ENCODE measurements at regions not wholly inside any gene's neighbourhood (a gene's known extent, or its start where the extent isn't known, plus 50 kb on each side); places are given as distances from the start of the nearest gene placed in this dataset.

DNA sequence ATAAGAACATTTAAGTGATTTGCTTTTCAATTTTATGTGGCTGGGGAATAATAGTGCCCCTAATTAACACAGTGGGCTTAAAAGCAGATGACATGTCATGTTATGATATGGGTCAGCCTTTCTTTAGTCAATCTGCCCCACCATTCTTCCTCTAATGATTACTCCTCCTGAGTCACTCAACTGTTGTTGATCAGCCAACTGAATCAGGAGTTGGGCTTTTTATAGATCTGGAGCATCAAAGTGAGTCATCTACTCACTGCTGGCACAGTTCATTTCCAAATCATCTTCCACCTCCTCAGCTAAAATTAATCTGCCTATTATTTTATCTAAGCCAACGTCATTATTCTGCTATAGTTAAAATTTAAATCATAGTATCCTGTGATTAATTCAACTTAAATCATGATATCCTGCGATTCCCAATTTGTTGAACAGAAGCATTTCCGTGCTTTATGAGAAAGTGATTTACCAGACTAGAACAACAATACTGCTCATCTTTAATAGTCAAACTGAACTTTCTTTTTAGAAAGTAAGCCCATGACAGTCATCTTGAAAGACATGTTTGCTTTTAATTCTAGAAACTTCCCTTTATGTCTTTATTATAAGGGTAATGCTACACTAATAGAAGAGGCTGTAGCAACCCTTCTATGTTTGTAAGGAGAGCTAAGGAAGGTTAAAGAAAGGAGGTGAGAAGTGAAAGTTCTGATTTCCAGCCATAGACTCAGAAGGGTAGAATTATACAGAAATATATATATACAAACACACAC is 551.4 kb downstream of the TBC1D4 start:
- H3K36me3 Mint-ChIP-seq, result no peaks in the 10 kb centered on the region
- H3K27me3 Mint-ChIP-seq, result peaks cover 8% of the 10 kb centered on the region
- H3K4me3 Mint-ChIP-seq, result no peak overlapping the region
- no peaks in the 10 kb centered on the region for H3K4me1 Mint-ChIP-seq
- H3K27ac Mint-ChIP-seq, result no peak overlapping the region
- peaks cover 6% of the 10 kb centered on the region for H3K9me3 Mint-ChIP-seq
- DNase-seq, result no peak

- H3K4me3 Mint-ChIP-seq, result no peak overlapping the region
- H3K36me3 Mint-ChIP-seq, result no peaks in the 10 kb centered on the region
- peaks cover 8% of the 10 kb centered on the region for H3K27me3 Mint-ChIP-seq
Observed at GRCh38 chr13:74929436-74929835, 552.5 kb downstream of the TBC1D4 start.

GRCh38 chr13:74927823-74928222 is 554.1 kb downstream of the TBC1D4 start:
- H3K27ac Mint-ChIP-seq, result no peak overlapping the region
- no peaks in the 10 kb centered on the region for H3K4me1 Mint-ChIP-seq
- no peak overlapping the region for H3K4me3 Mint-ChIP-seq
- DNase-seq, result no peak
- peaks cover 8% of the 10 kb centered on the region for H3K27me3 Mint-ChIP-seq
- peaks cover 14% of the 10 kb centered on the region for H3K9me3 Mint-ChIP-seq
- H3K36me3 Mint-ChIP-seq, result no peaks in the 10 kb centered on the region

More at GRCh38 chr13:74929436-74929835, 552.5 kb downstream of the TBC1D4 start:
- DNase-seq, result no peak
- Mint-ChIP-seq H3K27ac (no peak overlapping the region), H3K4me1 (no peaks in the 10 kb centered on the region), H3K9me3 (peaks cover 9% of the 10 kb centered on the region)

GRCh38 chr13:74922963-74923362 is 559.0 kb downstream of the TBC1D4 start:
- Mint-ChIP-seq H3K27ac (no peak overlapping the region), H3K4me3 (no peak overlapping the region)
- no peak for DNase-seq

DNA sequence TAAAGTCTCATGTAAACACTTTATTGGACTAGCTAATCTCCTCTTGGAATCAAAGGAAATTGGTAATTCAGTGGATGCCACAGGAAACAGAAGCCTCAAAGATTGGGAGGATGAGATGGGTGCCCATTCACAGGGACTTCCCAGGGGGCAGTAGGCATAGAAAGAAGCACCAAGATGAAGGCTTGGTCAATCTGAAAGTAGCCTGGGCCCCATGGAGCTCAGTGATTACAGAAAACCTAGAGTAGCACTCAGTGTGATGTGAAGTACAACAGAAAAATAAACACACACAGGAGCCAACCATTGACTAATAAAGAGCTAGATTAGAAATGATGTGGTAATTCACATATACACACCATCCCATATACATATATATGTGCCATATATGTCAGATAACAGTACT is 560.6 kb downstream of the TBC1D4 start:
- Mint-ChIP-seq H3K27ac (no peak overlapping the region), H3K9me3 (peaks cover 14% of the 10 kb centered on the region), H3K27me3 (no peaks in the 10 kb centered on the region), H3K4me3 (no peak overlapping the region), H3K4me1 (no peaks in the 10 kb centered on the region), H3K36me3 (no peaks in the 10 kb centered on the region)
- no peak for DNase-seq

More at GRCh38 chr13:74922963-74923362, 559.0 kb downstream of the TBC1D4 start:
- Mint-ChIP-seq H3K4me1 (no peaks in the 10 kb centered on the region), H3K9me3 (peaks cover 15% of the 10 kb centered on the region), H3K27me3 (no peaks in the 10 kb centered on the region), H3K36me3 (no peaks in the 10 kb centered on the region)

DNA sequence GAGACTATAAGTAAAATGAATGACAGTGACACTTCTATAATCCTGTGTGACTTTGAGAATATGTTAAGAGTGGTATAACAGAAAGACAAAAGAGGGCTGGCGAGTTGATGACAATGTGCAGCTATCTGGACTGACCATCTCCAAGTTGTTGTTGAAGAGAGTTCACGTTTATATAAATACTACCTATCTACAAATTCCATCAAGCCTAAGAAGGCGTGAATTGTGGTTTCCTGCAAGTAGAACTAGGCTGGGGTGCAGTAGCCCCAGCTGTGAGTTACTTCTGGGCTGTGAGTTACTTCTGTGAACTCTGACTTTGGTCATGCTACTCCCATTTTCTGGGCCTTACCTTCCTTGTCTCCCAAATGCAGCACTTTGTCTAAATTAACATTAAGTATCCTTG is 561.0 kb downstream of the TBC1D4 start:
- no peaks in the 10 kb centered on the region for H3K36me3 Mint-ChIP-seq
- no peak for DNase-seq
- no peaks in the 10 kb centered on the region for H3K4me1 Mint-ChIP-seq
- no peak overlapping the region for H3K4me3 Mint-ChIP-seq
- H3K27ac Mint-ChIP-seq, result no peak overlapping the region
- peaks cover 11% of the 10 kb centered on the region for H3K9me3 Mint-ChIP-seq
- no peaks in the 10 kb centered on the region for H3K27me3 Mint-ChIP-seq

GRCh38 chr13:74920361-74920760 is 561.6 kb downstream of the TBC1D4 start:
- no peak overlapping the region for H3K4me3 Mint-ChIP-seq
- H3K27me3 Mint-ChIP-seq, result no peaks in the 10 kb centered on the region
- no peak for DNase-seq
- H3K4me1 Mint-ChIP-seq, result no peaks in the 10 kb centered on the region
- no peaks in the 10 kb centered on the region for H3K36me3 Mint-ChIP-seq
- H3K9me3 Mint-ChIP-seq, result peaks cover 9% of the 10 kb centered on the region
- no peak overlapping the region for H3K27ac Mint-ChIP-seq

DNA sequence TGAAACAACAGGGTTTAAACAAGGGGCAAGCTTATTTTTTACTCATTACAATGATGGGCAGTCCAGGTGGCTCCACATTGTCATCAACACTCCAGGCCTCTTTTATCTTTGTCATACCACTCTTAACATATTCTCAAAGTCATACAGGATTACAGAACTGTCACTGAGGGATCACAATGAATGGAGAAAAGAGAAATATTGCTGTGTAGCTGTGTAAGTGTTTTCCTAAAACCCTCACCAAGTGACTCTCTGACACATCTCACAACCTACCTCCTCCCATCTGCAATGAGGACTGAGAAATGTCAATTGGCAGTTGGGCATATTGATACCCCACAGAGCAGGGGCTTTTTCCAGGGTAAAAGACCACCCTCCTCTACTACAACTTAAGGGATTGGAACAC is 562.1 kb downstream of the TBC1D4 start:
- H3K4me3 Mint-ChIP-seq, result no peak overlapping the region
- DNase-seq, result no peak
- H3K4me1 Mint-ChIP-seq, result no peaks in the 10 kb centered on the region

DNA sequence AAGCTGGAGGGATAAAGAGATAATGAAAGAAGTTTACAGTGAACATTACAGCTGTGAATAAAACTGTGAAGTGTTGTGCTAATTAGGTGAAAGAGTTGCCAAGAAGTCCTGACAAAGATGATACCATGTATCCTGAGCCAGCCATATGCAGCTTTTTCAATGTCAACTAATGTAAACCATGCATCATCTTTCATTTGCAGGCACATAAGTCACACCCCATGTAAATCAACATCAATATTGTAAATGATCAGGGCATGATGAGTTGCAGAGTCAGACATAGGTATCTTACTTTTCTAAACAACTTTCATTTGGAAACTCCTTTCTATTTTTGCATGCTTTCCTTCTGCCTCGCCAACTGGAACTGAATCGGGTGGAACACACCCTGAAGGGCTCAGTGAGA is 569.1 kb downstream of the TBC1D4 start:
- H3K9me3 Mint-ChIP-seq, result no peaks in the 10 kb centered on the region
- H3K4me3 Mint-ChIP-seq, result no peak overlapping the region
- H3K27ac Mint-ChIP-seq, result no peak overlapping the region
- peaks cover 4% of the 10 kb centered on the region for H3K27me3 Mint-ChIP-seq
- no peaks in the 10 kb centered on the region for H3K4me1 Mint-ChIP-seq
- H3K36me3 Mint-ChIP-seq, result no peaks in the 10 kb centered on the region
- no peak for DNase-seq

More for the DNA sequence above, 562.1 kb downstream of the TBC1D4 start:
- Mint-ChIP-seq H3K27ac (no peak overlapping the region), H3K36me3 (no peaks in the 10 kb centered on the region), H3K9me3 (peaks cover 7% of the 10 kb centered on the region), H3K27me3 (no peaks in the 10 kb centered on the region)

GRCh38 chr13:74910415-74910814 is 571.6 kb downstream of the TBC1D4 start:
- DNase-seq, result no peak
- H3K27ac Mint-ChIP-seq, result no peak overlapping the region
- no peaks in the 10 kb centered on the region for H3K4me1 Mint-ChIP-seq
- H3K27me3 Mint-ChIP-seq, result peaks cover 4% of the 10 kb centered on the region
- H3K36me3 Mint-ChIP-seq, result no peaks in the 10 kb centered on the region
- H3K4me3 Mint-ChIP-seq, result no peak overlapping the region
- H3K9me3 Mint-ChIP-seq, result no peaks in the 10 kb centered on the region

GRCh38 chr13:74907788-74908187 is 574.2 kb downstream of the TBC1D4 start:
- Mint-ChIP-seq H3K9me3 (no peaks in the 10 kb centered on the region), H3K4me3 (no peak overlapping the region), H3K36me3 (no peaks in the 10 kb centered on the region), H3K27ac (no peak overlapping the region), H3K27me3 (peaks cover 4% of the 10 kb centered on the region), H3K4me1 (no peaks in the 10 kb centered on the region)
- DNase-seq, result no peak

DNA sequence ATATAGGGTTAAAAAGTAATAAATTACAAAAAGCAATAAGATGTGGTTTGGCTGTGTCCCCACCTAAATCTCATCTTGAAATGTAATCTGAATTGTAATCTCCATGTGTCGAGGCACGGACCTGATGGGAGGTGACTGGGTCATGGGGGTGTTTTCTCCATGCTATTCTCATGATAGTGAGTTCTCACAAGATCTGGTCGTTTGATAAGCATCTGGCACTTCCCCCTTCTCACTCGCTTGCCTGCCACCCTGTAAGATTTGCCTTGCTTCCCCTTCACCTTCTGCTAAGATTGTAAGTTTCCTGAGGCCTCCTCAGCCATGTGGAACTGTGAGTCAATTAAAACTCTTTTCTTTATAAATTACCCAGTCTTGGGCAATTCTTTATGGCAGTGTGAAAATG is 577.4 kb downstream of the TBC1D4 start:
- Mint-ChIP-seq H3K36me3 (no peaks in the 10 kb centered on the region), H3K4me1 (no peaks in the 10 kb centered on the region), H3K27ac (no peak overlapping the region), H3K27me3 (peaks cover 4% of the 10 kb centered on the region), H3K9me3 (no peaks in the 10 kb centered on the region), H3K4me3 (no peak overlapping the region)
- DNase-seq, result no peak

GRCh38 chr13:74895042-74895796 is 586.8 kb downstream of the TBC1D4 start:
- no peaks in the 10 kb centered on the region for H3K36me3 Mint-ChIP-seq
- peaks cover 12% of the 10 kb centered on the region for H3K27me3 Mint-ChIP-seq
- no peaks in the 10 kb centered on the region for H3K9me3 Mint-ChIP-seq
- no peak overlapping the region for H3K27ac Mint-ChIP-seq
- H3K4me1 Mint-ChIP-seq, result peaks cover 2% of the 10 kb centered on the region
- H3K4me3 Mint-ChIP-seq, result no peak overlapping the region
- DNase-seq, result no peak

GRCh38 chr13:74892096-74892495 is 589.9 kb downstream of the TBC1D4 start:
- Mint-ChIP-seq H3K36me3 (no peaks in the 10 kb centered on the region), H3K4me3 (no peak overlapping the region), H3K27ac (no peak overlapping the region), H3K27me3 (peaks cover 12% of the 10 kb centered on the region), H3K4me1 (peaks cover 2% of the 10 kb centered on the region), H3K9me3 (no peaks in the 10 kb centered on the region)
- no peak for DNase-seq

DNA sequence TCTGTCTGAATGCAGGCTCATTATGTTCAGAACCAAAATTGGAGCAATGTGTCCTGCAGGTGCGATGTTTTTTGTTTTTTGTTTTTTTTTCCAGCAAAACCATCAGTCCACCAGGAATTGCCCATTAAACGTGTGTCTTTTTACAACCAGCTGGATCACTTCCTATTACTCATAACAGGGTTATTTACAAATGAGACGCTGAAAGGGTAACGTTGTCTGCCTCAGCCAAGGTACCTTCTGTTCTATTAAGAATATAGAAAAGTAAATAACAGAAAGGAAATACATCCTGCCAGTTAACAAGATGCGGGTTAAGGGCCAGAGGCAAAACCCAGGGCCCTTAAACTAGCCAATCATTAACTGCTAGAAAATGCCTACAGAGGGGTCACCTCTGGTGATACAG is 590.4 kb downstream of the TBC1D4 start:
- Mint-ChIP-seq H3K27me3 (peaks cover 12% of the 10 kb centered on the region), H3K4me3 (no peak overlapping the region), H3K9me3 (no peaks in the 10 kb centered on the region), H3K4me1 (peaks cover 2% of the 10 kb centered on the region), H3K27ac (no peak overlapping the region), H3K36me3 (no peaks in the 10 kb centered on the region)
- DNase-seq, result no peak

- Mint-ChIP-seq H3K27me3 (peaks cover 8% of the 10 kb centered on the region), H3K4me3 (no peak overlapping the region), H3K27ac (no peak overlapping the region), H3K4me1 (peaks cover 2% of the 10 kb centered on the region), H3K36me3 (no peaks in the 10 kb centered on the region), H3K9me3 (no peaks in the 10 kb centered on the region)
- no peak for DNase-seq
Observed at GRCh38 chr13:74889321-74889720, 592.6 kb downstream of the TBC1D4 start.

Measured in activated naive CD8-positive, alpha-beta T cell treated with anti-CD3 and anti-CD28 coated beads for 36 hours (primary cell).